HS-27A (cell line): ENCODE measurements at regions not wholly inside any gene's neighbourhood (a gene's known extent, or its start where the extent isn't known, plus 50 kb on each side); places are given as distances from the start of the nearest gene placed in this dataset.
"Not testable (repeated sequence)": the region's sequence is repeated elsewhere in the genome, so short reads cannot be mapped to it uniquely, and the experiment has no call there.

Experiments
- DNase-seq: peaks from one replicate; pipeline ENCODE4 v3.0.0-alpha.2; 2012; ENCODE audit warnings: low read depth, missing footprints

GRCh38 chr1:177413982-177414596 is 243.3 kb downstream of the BRINP2 start:
- DNase-seq, result no peak

GRCh38 chr1:177411381-177411780 is 240.6 kb downstream of the BRINP2 start:
- DNase-seq, result no peak

GRCh38 chr1:177410179-177410766 is 239.5 kb downstream of the BRINP2 start:
- no peak for DNase-seq

- not testable (repeated sequence) for DNase-seq
Observed at GRCh38 chr1:177406323-177406722, 235.6 kb downstream of the BRINP2 start.

GRCh38 chr1:177392336-177392735 is 221.6 kb downstream of the BRINP2 start:
- no peak for DNase-seq

GRCh38 chr1:177385760-177386698 is 215.3 kb downstream of the BRINP2 start:
- no peak for DNase-seq

GRCh38 chr1:177384461-177384860 is 213.7 kb downstream of the BRINP2 start:
- DNase-seq, result no peak

GRCh38 chr1:177383715-177384114 is 213.0 kb downstream of the BRINP2 start:
- no peak for DNase-seq

GRCh38 chr1:177377866-177378265 is 207.1 kb downstream of the BRINP2 start:
- DNase-seq, result no peak

GRCh38 chr1:177368255-177368654 is 197.5 kb downstream of the BRINP2 start:
- no peak for DNase-seq

GRCh38 chr1:177366091-177366490 is 195.3 kb downstream of the BRINP2 start:
- no peak for DNase-seq

GRCh38 chr1:177360791-177361190 is 190.0 kb downstream of the BRINP2 start:
- no peak for DNase-seq

GRCh38 chr1:177356674-177357435 is 186.1 kb downstream of the BRINP2 start:
- DNase-seq, result no peak

GRCh38 chr1:177355575-177355974 is 184.8 kb downstream of the BRINP2 start:
- DNase-seq, result no peak

- no peak for DNase-seq
Observed at GRCh38 chr1:177354247-177354646, 183.5 kb downstream of the BRINP2 start.

GRCh38 chr1:177351361-177352108 is 180.8 kb downstream of the BRINP2 start:
- no peak for DNase-seq

- DNase-seq, result no peak
Observed at GRCh38 chr1:177346790-177347359, 176.1 kb downstream of the BRINP2 start.

GRCh38 chr1:177343445-177343844 is 172.7 kb downstream of the BRINP2 start:
- DNase-seq, result no peak

GRCh38 chr1:177341773-177342172 is 171.0 kb downstream of the BRINP2 start:
- DNase-seq, result no peak

- DNase-seq, result no peak
Observed at GRCh38 chr1:177340601-177341067, 169.9 kb downstream of the BRINP2 start.

GRCh38 chr1:177338376-177338775 is 167.6 kb downstream of the BRINP2 start:
- DNase-seq, result no peak
